ENCODE measurements at regions not wholly inside any gene's neighbourhood (a gene's known extent, or its start where the extent isn't known, plus 50 kb on each side); places are given as distances from the start of the nearest gene placed in this dataset.

DNA sequence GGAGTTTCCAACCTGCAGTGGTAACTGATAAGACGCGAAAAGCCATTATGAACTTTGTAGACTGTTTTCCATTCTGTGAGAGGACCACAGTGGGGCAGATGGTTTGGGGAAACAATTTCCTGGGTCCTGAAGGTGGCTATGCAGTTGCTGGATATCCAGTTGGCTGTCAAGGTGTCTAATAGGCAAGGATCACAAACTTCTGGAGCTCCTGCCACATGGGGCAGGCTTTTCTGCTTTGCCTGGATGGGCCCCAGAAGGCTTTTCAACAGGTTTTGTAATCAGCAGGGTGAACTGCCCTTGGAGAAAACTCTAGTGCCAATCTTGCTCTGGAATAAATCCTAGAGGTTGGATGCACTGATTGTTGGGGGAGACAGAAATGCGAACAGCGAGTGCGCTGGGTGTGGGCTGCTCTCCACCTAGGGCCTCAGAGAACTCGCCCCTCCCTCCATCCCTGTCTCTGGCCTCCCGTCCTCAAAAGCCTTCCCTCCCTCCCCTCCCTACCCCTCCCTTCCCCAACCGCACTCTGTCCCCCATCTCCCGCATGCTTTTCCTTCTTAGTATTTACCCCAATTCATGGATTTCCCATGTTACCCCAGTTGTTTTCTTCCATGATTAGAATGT lies 210.3 kb upstream of the USP24 start:
- Histone ChIP-seq H3K23ac (ENCODE audit: insufficient read length) (no peak overlapping the region), H3K27me3 (replicated peaks in 1 of 4; ENCODE audit: control insufficient read depth in 3 of 4, extremely low read depth in 1 of 4, insufficient read depth in 3 of 4, low read length in 3 of 4) (no peaks in the 10 kb centered on the region), H3K18ac (ENCODE audit: extremely low read depth, low read length) (no peak overlapping the region), H3K4me2 (ENCODE audit: insufficient read depth in 1 of 2, low read depth in 2 of 2, low read length in 2 of 2) (no peak overlapping the region), H4K91ac (replicated peaks; ENCODE audit: insufficient read length, low read length) (no peak overlapping the region), H3K9me3 (ENCODE audit: insufficient read depth in 2 of 2, low read depth in 1 of 2, low read length in 1 of 2) (no peaks in the 10 kb centered on the region), H3K36me3 (ENCODE audit: control insufficient read depth in 2 of 4, insufficient read depth in 4 of 4, low read length in 3 of 4) (no peaks in the 10 kb centered on the region), H4K20me1 (replicated peaks in 1 of 2; ENCODE audit: control insufficient read depth in 1 of 2, insufficient read depth in 2 of 2, low read length in 2 of 2) (no peaks in the 10 kb centered on the region), H3K4me1 (replicated peaks in 1 of 4; ENCODE audit: control insufficient read depth in 3 of 4, insufficient read depth in 4 of 4, low read length in 3 of 4) (peaks cover 0 to 3% (median 0%) of the 10 kb centered on the region in 4 experiments; a peak in 1 of 7 replicates), H2BK15ac (ENCODE audit: low read length) (no peak overlapping the region), H3K27ac (ENCODE audit: low read depth, low read length) (no peak overlapping the region), H3K14ac (ENCODE audit: insufficient read length) (no peak overlapping the region), H2AFZ (ENCODE audit: low read length) (no peak overlapping the region), H3K56ac (replicated peaks; ENCODE audit: insufficient read length, low read depth, low read length) (no peak overlapping the region), H3K79me2 (ENCODE audit: control insufficient read depth in 1 of 2, insufficient read depth in 2 of 2, low read length in 2 of 2) (no peaks in the 10 kb centered on the region), H3K23me2 (ENCODE audit: low read depth, low read length) (no peaks in the 10 kb centered on the region), H3K4ac (replicated peaks; ENCODE audit: insufficient read length, low read depth, low read length) (no peak overlapping the region), H4K8ac (ENCODE audit: extremely low read depth, insufficient read depth, low read length) (no peak overlapping the region), H2BK20ac (ENCODE audit: low read length) (no peak overlapping the region), H2BK120ac (replicated peaks; ENCODE audit: low read depth, low read length) (no peak overlapping the region), H3K4me3 (ENCODE audit: extremely low read depth in 1 of 4, insufficient read depth in 2 of 4, low read depth in 3 of 4, low read length in 4 of 4) (no peak overlapping the region), H2BK12ac (ENCODE audit: low read depth, low read length) (no peak overlapping the region), H2BK5ac (ENCODE audit: low read depth, low read length) (no peak overlapping the region), H2AK5ac (ENCODE audit: low read depth, low read length) (no peak overlapping the region), H3K9ac (replicated peaks in 1 of 4; ENCODE audit: extremely low read depth in 1 of 4, low read depth in 3 of 4, low read length in 3 of 4) (no peak overlapping the region), H3K79me1 (ENCODE audit: low read depth, low read length) (no peaks in the 10 kb centered on the region), H4K5ac (ENCODE audit: insufficient read length, low read depth, low read length) (no peak overlapping the region)
- CTCF ChIA-PET (ENCODE audit: partially characterized antibody): interaction anchor here (0.8 to 1.4 kb wide), 3 partner anchors 13 to 50 kb away, joined by 3 to 5 read pairs (median 4); no protein-coding TSS in a partner anchor
- TF ChIP-seq CTCF (IDR thresholded peaks at IDR 0.05; ENCODE audit: control extremely low read depth in 1 of 3, insufficient read depth in 1 of 3, low read depth in 1 of 3, low read length in 3 of 3) (peak in 2 of 3 experiments; percentile 3 to 26; a peak in 3 of 4 replicates), TCF12 (IDR thresholded peaks at IDR 0.05; ENCODE audit: low read depth, low read length) (no peak)
- FAIRE-seq (no peak), DNase-seq (ENCODE audit: low read depth in 1 of 2, low spot score in 2 of 2) (no peak)
- 77% methylated on average over 7 of the region's 9 CpGs; no CpG with 5 or more reads in 1 of the 2 experiments for WGBS, 2 experiments (ENCODE audit: extremely low coverage in 1 of 2, insufficient coverage in 1 of 2, insufficient read length in 1 of 2, insufficient replicate concordance in 2 of 2, low coverage in 1 of 2, low lambda C conversion rate in 2 of 2, missing lambda C conversion rate in 1 of 2)
- POLR2A ChIA-PET (ENCODE audit: partially characterized antibody): no interaction called here
